ENCODE measurements at regions not wholly inside any gene's neighbourhood (a gene's known extent, or its start where the extent isn't known, plus 50 kb on each side); places are given as distances from the start of the nearest gene placed in this dataset.

GRCh38 chr9:13993632-13994185, 320.2 kb downstream of the NFIB start:
- TF ChIP-seq EP300 (IDR thresholded peaks at IDR 0.05; ENCODE audit: borderline replicate concordance) = peak; percentile 58; the same call in 1 of the 2 replicates
- no peak for TF ChIP-seq RAD21 (IDR thresholded peaks at IDR 0.05; ENCODE audit: low read depth)
